ENCODE measurements at regions not wholly inside any gene's neighbourhood (a gene's known extent, or its start where the extent isn't known, plus 50 kb on each side); places are given as distances from the start of the nearest gene placed in this dataset.

- Histone ChIP-seq H3K27me3 (ENCODE audit: control insufficient read depth, insufficient read depth, low read length) (no peaks in the 10 kb centered on the region), H3K36me3 (ENCODE audit: control insufficient read depth, insufficient read depth, low read length) (no peaks in the 10 kb centered on the region), H3K4me3 (ENCODE audit: low read depth, low read length) (no peak overlapping the region)
- ChIA-PET POLR2A (no interaction called here), CTCF (no interaction called here)
- TF ChIP-seq CTCF (IDR thresholded peaks at IDR 0.05; ENCODE audit: insufficient read depth, low read depth, low read length): no peak
- no peak for DNase-seq (ENCODE audit: low read depth)
These were observed 675.9 kb downstream of the UQCRFS1 start for GRCh38 chr19:28537079-28537478.

- no peak overlapping the region for H3K4me3 ChIP-seq (ENCODE audit: low read depth, low read length)
- POLR2A ChIA-PET: no interaction called here
- TF ChIP-seq CTCF (IDR thresholded peaks at IDR 0.05; ENCODE audit: insufficient read depth, low read depth, low read length): no peak
- H3K36me3 ChIP-seq (ENCODE audit: control insufficient read depth, insufficient read depth, low read length): no peaks in the 10 kb centered on the region
- H3K27me3 ChIP-seq (ENCODE audit: control insufficient read depth, insufficient read depth, low read length): no peaks in the 10 kb centered on the region
- no peak for DNase-seq (ENCODE audit: low read depth)
- CTCF ChIA-PET: no interaction called here
These were observed 677.6 kb downstream of the UQCRFS1 start for GRCh38 chr19:28535352-28535775.

GRCh38 chr19:28534766-28535351 lies 678.1 kb downstream of the UQCRFS1 start:
- DNase-seq (ENCODE audit: low read depth): no peak

GRCh38 chr19:28532765-28533341 lies 680.1 kb downstream of the UQCRFS1 start:
- Histone ChIP-seq H3K27me3 (ENCODE audit: control insufficient read depth, insufficient read depth, low read length) (no peaks in the 10 kb centered on the region), H3K36me3 (ENCODE audit: control insufficient read depth, insufficient read depth, low read length) (no peaks in the 10 kb centered on the region), H3K4me3 (ENCODE audit: low read depth, low read length) (no peak overlapping the region)
- DNase-seq (ENCODE audit: low read depth): no peak
- ChIA-PET CTCF (no interaction called here), POLR2A (no interaction called here)
- no peak for TF ChIP-seq CTCF (IDR thresholded peaks at IDR 0.05; ENCODE audit: insufficient read depth, low read depth, low read length)

More at GRCh38 chr19:28534766-28535351, 678.1 kb downstream of the UQCRFS1 start:
- H3K36me3 ChIP-seq (ENCODE audit: control insufficient read depth, insufficient read depth, low read length): no peaks in the 10 kb centered on the region
- no peak overlapping the region for H3K4me3 ChIP-seq (ENCODE audit: low read depth, low read length)
- ChIA-PET CTCF (no interaction called here), POLR2A (no interaction called here)
- TF ChIP-seq CTCF (IDR thresholded peaks at IDR 0.05; ENCODE audit: insufficient read depth, low read depth, low read length): no peak
- no peaks in the 10 kb centered on the region for H3K27me3 ChIP-seq (ENCODE audit: control insufficient read depth, insufficient read depth, low read length)

GRCh38 chr19:28531979-28532378 lies 681.0 kb downstream of the UQCRFS1 start:
- CTCF ChIA-PET: interaction anchor here (0.6 kb wide), 1 partner anchor 13 kb away, joined by 3 read pairs; no protein-coding TSS in a partner anchor
- no peak for TF ChIP-seq CTCF (IDR thresholded peaks at IDR 0.05; ENCODE audit: insufficient read depth, low read depth, low read length)
- POLR2A ChIA-PET: no interaction called here
- DNase-seq (ENCODE audit: low read depth): no peak
- H3K36me3 ChIP-seq (ENCODE audit: control insufficient read depth, insufficient read depth, low read length): no peaks in the 10 kb centered on the region
- no peaks in the 10 kb centered on the region for H3K27me3 ChIP-seq (ENCODE audit: control insufficient read depth, insufficient read depth, low read length)
- H3K4me3 ChIP-seq (ENCODE audit: low read depth, low read length): no peak overlapping the region

Data from BJ (cell line).